NB4 (cell line): ENCODE measurements at regions not wholly inside any gene's neighbourhood (a gene's known extent, or its start where the extent isn't known, plus 50 kb on each side); places are given as distances from the start of the nearest gene placed in this dataset.

Source experiments
- MYC ChIP-seq: IDR thresholded peaks from 2 replicates; pipeline ENCODE4 v1.6.1; 2011; ENCODE audit warnings: low read depth, low read length
- POLR2A ChIP-seq: IDR thresholded peaks from 2 replicates; pipeline ENCODE4 v1.6.1; 2011; ENCODE audit warnings: mild to moderate bottlenecking; ENCODE audit not compliant: insufficient read length; ENCODE audit errors: extremely low read depth
- TF ChIP-seq, protein P1 (sequence below): IDR thresholded peaks from one replicate; pipeline ENCODE4 v1.5.1; 2012; ENCODE audit warnings: low read depth, low read length
- TF ChIP-seq, protein P2 (sequence below): IDR thresholded peaks from 2 replicates; pipeline ENCODE4 v1.6.1; 2011; ENCODE audit warnings: low read depth, low read length

DNA sequence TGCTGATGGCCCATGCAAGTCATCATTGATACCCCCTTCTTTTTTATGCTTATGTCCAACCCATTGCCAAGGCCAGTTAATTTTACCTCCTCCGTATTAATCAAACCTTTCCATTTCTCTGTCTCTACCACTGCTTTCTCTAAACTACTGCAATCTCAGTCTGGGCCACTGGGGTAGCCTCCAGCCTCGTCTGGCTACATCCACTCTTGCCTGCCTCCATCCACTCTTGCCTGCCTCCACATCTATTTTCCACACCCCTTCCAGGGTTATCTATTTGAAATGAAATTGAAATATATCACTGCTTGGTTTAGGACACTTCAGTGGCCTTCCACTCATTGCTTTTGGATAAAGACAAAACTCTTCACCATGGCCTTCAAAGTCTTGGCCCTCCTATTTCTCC, 425.3 kb upstream of the CLINT1 start:
- TF ChIP-seq, protein P1, sequence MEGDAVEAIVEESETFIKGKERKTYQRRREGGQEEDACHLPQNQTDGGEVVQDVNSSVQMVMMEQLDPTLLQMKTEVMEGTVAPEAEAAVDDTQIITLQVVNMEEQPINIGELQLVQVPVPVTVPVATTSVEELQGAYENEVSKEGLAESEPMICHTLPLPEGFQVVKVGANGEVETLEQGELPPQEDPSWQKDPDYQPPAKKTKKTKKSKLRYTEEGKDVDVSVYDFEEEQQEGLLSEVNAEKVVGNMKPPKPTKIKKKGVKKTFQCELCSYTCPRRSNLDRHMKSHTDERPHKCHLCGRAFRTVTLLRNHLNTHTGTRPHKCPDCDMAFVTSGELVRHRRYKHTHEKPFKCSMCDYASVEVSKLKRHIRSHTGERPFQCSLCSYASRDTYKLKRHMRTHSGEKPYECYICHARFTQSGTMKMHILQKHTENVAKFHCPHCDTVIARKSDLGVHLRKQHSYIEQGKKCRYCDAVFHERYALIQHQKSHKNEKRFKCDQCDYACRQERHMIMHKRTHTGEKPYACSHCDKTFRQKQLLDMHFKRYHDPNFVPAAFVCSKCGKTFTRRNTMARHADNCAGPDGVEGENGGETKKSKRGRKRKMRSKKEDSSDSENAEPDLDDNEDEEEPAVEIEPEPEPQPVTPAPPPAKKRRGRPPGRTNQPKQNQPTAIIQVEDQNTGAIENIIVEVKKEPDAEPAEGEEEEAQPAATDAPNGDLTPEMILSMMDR: no peak
- TF ChIP-seq POLR2A: no peak
- TF ChIP-seq, protein P2, sequence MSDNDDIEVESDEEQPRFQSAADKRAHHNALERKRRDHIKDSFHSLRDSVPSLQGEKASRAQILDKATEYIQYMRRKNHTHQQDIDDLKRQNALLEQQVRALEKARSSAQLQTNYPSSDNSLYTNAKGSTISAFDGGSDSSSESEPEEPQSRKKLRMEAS: no peak
- no peak for TF ChIP-seq MYC
